HG02973 (cell line): ENCODE measurements at regions not wholly inside any gene's neighbourhood (a gene's known extent, or its start where the extent isn't known, plus 50 kb on each side); places are given as distances from the start of the nearest gene placed in this dataset.
"Not testable (repeated sequence)": the region's sequence is repeated elsewhere in the genome, so short reads cannot be mapped to it uniquely, and the experiment has no call there.

ENCODE experiments used
- ATAC-seq: cut with Tn5 transposase; IDR thresholded peaks from one replicate; pipeline ENCODE4 v1.9.1; 2021; ENCODE audit warnings: moderate library complexity; ENCODE audit not compliant: unreplicated experiment

DNA sequence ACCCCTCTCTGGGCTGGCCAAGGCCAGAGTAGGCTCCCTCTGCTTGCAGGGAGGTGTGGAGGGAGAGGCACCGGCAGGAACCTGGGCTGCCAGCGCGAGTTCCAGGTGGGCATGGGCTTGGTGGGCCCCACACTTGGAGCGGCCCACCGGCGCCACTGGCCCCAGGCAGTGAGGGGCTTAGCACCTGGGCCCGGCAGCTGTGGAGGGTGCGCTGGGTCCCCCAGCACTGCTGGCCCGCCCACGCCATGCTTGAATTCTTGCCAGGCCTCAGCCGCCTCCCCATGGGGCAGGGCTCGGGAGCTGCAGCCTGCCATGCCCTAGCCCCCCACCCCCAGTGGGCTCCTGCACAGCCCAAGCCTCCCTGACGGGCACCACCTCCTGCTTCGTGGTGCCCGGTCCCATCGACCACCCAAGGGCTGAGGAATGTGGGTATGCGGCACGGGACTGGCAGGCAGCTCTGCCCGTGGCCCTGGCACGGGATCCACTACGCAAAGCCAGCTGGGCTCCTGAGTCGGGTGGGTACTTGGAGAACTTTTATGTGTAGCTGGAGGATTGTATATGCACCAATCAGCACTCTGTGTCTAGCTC, 1648.0 kb downstream of the OLFM4 start:
- ATAC-seq = no peak

DNA sequence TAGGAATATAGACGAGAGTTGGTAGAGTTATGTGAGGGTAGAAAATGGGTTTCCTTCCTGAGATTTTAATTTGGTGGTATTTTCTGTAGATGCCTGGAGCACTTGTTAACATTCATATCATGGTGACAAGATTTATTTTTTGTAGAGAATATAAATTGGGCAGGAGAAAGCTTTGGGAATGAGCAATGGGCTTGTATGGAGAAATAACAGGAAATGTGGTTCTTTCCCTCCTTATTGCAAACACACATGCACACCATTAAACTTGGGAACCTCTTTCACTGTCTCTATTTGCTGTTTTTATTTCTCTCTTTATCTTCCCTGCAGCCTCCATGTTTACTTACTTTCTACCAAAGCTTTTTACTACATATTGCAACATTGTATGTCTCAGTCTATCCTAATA, 1653.6 kb downstream of the OLFM4 start:
- no peak for ATAC-seq

DNA sequence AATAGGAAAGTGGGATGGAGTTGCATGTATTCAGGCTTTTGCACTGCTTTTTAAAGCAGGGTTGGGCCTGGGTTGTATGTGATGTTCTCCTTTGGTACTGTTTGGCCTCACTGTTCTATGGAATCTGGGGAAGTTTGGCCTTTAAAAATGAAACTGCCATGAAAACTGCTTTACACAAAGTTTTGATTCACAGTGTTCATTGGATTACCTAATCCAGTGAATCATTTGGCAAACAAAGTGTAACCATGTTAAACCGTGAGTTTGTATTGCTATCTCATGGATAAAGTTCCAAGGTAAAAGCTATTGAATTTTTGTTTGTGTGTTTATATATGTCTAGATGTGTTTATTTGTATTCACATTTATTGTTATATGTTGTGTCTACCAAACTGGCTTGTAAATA, 1658.6 kb downstream of the OLFM4 start:
- no peak for ATAC-seq

DNA sequence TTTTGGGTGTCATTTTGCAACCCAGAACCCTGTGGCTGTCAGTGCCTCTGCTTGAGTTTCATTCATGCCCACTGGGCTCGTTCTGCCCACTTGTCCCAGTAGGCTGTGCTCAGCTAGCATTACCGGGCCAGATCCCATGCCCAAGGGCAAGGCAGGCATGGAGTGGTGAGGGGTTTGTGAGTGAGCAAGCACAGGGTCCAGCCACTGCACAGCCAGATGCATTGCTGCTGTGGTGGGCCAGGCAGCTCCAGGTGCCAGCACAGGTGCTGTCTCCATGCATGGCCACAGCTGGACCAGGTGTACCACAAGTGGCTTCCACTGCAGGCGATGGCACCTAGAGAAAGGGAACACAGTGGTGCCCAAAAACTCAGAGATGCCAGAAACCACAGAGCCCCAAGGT, 1671.2 kb downstream of the OLFM4 start:
- no peak for ATAC-seq

DNA sequence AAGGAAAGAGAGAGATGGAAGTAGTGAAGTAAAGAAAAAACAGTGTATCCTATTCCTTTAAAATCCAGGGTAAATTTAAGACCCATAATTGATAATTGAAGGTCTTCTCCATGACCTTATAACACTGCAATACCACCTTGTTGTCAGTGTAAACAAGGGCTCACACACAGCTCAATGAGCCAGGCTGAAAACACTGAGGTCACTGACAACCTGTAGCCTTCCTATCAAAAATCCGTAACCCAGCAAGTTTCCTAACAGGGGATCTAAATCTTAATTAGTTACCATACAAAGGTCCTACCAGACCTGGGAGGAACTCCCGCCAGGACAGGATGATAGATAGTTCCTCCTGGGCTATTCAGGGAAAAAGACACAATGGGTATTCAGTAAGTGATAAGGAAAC, 1677.1 kb downstream of the OLFM4 start:
- ATAC-seq = no peak

DNA sequence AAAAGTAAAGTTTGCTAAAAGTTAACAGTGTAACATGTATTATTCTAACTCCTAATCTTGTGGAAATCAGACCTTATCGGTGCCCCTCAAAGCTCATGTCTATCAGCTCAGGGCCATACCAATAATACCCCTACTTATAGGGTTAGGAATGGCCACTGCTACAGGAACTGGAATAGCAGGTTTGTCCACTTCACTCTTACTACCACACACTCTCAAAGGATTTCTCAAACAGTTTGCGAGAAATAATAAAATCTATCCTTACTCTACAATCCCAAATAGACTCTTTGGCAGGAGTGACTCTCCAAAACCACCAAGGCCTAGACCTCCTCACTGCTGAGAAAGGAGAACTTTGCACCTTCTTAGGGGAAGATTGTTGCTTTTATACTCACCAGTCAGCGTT, 1677.7 kb downstream of the OLFM4 start:
- no peak for ATAC-seq

DNA sequence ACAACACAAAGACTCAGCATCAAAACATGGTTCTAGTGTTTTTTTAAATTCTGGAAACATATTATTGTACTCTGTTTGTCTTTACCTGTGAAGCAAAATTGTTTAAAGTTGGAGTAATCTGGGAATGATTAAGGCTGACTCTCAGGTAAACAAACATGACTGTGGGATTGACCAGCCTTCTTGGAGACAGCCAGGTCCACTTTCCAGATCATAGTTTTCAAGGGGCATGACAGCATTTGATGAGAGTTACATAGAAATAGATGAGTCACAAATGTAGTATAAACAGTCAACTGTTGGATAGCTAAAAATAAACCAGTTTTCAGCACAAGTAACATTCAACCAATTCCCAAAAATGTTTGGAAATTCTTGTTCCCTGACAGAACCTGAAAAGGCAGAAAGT, 1680.9 kb downstream of the OLFM4 start:
- ATAC-seq = no peak

DNA sequence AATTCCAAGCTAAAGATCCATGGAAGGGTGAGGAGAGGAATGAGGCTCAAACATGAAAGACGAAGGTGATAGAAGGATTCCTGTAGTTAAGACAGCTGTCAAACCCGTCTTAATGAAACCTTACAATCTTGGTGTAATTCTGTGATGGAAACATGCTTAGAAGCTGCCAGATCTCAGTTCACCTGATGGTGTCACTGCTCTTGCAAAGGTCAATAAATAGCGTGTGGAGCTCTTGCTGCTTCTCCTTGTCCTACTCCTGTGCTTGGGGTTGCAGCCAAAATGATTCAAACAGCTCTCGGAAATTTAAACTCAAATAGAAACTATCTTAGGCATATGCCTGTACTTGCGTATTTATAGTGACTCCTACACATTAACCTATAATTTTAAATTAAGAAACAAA, 1705.0 kb downstream of the OLFM4 start:
- ATAC-seq = no peak

DNA sequence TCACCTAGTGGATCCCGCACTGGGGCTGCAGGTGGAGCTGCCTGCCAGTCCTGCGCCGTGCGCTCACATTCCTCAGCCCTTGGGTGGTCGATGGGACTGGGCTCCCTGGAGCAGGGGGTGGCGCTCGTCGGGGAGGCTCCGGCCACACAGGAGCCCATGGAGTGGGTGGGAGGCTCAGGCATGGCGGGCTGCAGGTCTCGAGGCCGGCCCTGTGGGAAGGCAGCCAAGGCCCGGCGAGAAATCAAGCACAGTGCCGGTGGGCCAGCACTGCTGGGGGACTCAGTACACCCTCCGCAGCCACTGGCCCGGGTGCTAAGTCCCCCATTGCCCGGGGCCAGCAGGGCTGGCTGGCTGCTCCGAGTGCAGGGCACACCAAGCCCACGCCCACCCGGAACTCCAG, 1708.6 kb downstream of the OLFM4 start:
- ATAC-seq = not testable (repeated sequence)

DNA sequence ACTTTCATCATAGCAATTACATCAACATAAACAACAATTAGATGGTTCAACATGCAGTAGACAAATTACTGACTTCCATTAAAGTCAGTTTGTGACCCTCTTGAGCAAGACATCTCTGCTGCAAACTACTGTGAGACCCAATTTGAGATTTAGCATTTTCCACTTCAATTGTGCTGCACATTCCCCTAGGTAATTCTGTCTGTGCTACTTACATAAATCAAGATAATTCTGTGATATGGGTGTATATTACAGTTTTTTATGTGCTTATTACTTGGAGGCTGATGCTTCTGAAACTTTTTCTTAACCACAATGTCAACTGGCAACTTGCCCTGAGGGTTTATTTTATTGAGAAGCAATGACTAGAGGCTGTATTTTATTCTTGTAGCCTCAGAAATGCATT, 1714.4 kb downstream of the OLFM4 start:
- no peak for ATAC-seq

DNA sequence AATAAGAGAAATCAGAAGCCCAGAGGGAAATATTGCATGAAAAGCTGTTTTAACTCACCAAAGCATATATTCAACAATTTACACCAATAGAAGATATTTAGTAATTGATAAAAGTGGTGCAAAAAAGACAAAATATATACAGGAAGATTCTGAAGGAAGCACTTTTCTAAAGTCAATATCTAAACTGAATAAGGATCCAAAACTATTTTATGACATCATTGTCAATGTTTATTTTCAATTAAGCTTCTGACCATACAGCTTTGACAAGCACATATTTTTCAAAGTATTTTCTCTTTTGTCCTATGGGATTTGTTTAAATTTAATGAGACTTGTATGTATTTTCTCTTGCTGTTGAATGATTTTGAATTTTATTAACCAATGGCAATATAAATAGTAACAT, 1716.1 kb downstream of the OLFM4 start:
- no peak for ATAC-seq

DNA sequence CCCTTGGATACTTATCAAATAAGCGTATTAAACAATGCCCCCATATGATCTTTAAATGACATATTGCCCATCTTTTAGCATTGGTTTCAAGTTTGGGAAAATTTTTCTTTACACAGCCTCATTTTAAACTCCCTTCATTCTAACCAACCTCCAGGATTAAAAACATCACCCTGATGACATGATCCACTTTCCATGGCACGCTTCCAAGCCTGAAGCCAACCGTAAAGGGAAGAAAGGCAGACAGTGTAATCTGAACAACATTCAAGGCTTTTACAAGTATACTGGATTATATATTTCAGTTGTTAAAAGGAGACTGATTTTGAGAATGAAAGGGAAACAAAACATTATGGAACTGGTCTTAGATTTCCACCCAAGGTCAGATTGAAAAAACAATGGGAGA, 1721.9 kb downstream of the OLFM4 start:
- ATAC-seq = no peak

DNA sequence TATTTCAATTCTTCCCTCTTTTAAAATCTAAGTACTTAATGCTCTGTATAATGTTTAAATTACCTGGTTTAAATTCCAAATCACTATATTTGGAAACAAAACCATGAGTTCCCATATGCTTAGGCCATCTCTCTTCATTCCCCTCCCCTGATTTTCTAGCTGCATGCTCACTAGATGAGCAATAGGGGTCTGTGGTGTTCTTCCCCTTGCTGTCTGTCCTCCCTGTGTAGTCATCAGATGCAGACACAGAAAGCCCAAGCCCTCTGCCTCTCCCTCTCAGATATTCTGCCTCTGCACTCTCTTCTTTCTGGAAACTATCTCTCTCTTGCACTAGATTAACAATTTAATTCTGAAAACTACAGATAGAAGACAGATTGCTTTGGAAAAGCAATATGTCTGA, 1730.2 kb downstream of the OLFM4 start:
- no peak for ATAC-seq

DNA sequence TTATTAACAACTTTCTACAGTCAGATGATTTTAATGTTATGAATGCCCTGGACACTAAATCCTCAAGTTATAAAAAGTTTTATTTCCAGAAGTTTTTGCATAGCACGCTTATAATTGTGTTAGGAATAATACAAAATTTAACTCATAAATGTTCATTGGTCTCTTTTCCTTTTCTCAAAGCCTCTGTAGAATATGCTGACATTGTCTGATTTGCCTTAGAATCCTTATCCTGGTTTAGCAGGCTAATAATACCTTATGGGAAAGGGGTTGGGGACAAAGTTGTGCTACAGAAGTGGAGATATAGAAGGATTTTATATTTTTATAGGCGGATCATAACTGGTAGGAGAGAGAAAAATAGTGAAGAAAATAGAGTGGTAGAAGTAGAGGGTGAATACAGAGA, 1739.6 kb downstream of the OLFM4 start:
- ATAC-seq = no peak

DNA sequence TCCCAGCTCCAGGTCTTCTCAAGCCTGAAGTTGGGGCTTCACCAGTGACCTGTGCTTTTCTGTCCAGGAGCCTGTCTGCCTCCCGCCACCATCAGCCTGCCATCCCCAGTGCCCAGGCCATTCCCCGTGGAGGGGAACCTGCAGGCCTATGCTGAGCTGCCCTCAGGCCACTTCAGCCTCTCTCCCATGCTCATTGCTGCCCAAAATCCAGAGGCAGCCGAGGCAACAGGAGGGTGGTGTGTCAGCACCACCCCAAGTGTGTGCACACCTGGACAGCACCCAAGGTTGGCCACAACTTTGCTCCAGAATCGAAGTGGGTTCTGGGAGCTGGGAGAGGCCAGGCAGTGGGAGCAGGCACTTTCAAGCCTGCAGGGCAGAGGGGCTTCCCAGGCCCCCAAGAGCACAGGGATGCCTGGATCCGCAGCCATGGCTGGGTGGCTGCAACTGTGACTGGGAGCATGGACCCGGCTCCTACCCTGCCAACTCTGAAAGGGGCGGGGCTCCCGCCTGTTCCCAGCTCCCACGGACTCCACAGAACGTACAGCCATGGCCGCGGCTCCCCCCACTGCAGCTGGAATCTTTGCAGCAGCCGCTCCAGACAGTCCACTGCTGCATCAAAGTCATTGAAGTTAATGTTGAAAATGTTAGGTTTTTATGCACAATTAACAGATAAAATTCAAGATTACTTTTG, 1747.0 kb downstream of the OLFM4 start:
- no peak for ATAC-seq

DNA sequence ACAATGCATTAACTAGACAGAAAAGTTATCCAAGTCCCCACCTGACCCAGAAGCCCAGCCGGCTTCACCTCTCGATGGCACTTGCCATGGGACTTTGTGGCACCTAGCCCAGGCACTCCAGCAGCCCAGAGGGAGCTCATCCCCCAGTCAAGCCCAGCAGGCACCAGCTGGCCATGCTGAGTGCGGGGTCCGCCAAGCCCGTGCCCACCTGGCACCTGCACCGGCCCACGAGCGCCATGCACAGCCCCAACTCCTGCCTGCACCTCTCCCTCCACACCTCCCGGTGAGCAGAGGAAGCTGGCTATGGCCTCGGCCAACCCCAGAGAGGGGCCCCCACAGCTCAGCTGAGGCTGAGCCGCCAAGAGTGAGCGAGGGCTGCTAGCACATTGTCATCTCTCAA, 1759.1 kb downstream of the OLFM4 start:
- ATAC-seq = no peak

DNA sequence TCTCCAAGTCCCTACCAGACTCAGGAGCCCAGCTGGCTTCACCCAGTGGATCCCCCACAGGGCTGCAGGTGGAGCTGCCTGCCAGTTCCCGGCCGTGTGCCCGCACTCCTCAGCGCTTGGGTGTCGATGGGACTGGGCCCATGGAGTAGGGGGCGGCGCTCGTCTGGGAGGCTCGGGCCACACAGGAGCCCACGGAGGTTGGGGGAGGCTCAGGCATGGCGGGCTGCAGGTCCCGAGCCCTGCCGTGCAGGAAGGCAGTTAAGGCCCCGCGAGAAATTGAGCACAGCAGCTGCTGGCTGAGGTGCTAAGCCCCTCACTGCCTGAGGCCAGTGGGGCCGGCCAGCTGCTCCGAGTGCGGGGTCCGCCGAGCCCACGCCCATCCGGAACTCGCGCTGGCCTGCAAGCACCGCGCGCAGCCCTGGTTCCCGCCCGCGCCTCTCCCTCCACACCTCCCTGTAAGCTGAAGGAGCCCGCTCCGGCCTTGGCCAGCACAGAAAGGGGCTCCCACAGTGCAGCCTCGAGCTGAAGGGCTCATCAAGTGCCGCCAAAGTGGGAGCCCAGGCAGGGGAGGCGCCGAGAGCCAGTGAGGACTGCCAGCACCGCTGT, 1771.1 kb downstream of the OLFM4 start:
- no peak for ATAC-seq

DNA sequence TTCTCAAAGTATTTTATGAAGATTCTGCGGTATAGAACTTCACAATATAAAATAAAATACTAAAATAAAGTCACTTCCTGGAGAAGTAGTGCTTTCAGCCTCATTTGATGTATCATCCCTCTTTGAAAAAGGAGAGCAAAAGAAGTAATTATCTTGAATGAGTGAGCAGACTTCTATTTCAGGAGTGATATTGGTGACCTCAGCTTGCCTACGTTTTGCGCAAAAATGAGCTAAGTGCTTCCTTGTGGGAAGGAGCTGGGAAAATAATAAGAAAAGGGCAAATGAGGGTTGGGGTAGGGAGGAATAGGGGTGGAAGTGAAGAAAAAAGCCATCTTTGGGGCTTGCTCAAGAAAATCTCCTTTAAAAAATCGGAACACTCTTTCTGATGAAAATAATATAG, 1773.6 kb downstream of the OLFM4 start:
- ATAC-seq = no peak

DNA sequence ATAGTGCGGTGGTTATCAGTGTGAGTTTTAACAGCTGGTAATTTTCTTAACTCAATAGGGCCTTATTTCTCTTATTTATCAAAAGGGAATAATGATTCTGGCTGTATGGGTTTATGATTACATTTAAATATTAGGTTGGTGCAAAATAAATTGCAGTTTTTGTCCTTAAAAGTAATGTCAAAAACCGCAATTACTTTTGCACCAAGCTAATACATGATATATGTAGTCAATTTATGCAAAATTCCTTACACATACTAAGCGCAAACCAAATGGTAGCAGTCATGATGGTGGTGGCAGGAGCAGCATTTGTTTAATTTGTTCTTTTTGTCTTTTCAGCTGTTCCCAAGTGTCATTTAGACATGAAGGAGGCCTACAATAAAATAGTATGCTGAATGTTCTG, 1777.1 kb downstream of the OLFM4 start:
- no peak for ATAC-seq

DNA sequence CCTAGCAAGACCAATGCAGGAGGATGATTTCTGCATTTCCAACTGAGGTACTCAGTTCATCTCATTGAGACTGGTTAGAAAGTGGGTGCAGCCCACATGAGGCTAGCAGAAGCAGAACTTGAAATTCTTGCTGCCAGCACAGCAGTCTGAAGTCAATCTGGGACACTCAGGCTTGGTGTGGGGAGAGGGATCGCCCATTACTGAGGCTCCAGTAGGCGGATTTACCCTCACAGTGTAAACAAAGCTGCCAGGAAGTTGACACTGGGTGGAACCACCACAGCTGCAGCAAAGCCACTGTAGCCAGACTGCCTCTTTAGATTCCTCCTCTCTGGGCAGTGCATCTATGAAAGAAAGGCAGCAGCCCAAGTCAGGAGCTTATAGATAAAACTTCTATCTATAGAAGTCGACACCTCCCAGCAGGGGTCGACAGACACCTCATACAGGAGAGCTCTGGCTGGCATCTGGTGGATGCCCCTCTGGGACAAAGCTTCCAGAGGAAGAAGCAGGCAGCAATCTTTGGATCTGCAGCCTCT, 1793.4 kb downstream of the OLFM4 start:
- not testable (repeated sequence) for ATAC-seq

DNA sequence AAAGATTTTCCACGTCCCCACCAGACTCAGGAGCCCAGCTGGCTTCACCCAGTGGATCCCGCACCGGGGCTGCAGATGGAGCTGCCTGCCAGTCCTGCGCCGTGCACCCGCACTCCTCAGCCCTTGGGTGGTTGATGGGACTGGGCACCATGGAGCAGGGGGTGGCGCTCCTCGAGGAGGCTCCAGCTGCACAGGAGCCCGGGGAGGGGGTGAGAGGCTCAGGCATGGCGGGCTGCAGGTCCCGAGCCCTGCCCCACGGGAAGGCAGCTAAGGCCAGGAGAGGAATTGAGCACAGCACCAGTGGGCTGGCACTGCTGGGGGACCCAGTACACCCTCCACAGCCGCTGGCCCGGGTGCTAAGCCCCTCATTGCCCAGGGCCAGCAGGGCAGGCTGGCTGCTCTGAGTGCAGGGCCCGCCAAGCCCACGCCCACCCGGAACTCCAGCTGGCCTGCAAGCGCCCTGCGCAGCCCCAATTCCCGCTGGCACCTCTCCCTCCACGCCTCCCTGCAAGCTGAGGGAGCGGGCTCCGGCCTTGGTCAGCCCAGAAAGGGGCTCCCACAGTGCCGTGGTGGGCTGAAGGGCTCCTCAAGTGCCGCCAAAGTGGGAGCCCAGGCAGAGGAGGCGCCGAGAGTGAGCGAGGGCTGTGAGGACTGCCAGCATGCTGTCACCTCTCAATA, 1800.9 kb downstream of the OLFM4 start:
- ATAC-seq = not testable (repeated sequence)

DNA sequence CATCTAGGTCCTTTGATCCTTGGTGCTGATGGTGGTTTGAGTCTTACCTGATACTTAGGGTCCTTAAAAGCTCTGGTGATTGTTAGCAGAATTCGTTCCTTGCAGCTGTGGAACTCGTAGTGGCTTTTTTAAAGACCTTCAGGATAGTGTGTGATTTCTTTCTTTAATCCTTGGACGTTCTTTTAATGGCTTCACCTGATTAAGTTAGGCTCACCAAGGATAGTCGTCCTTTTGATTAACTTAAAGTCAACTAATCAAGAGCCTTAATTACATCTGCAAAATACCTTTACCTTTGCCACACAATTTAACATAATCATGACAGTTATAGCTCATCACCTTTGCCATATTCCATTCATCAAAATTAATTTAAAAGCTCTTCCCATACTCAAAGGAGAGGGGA, 1807.7 kb downstream of the OLFM4 start:
- ATAC-seq = no peak
